ENCODE measurements at regions not wholly inside any gene's neighbourhood (a gene's known extent, or its start where the extent isn't known, plus 50 kb on each side); places are given as distances from the start of the nearest gene placed in this dataset.

DNA sequence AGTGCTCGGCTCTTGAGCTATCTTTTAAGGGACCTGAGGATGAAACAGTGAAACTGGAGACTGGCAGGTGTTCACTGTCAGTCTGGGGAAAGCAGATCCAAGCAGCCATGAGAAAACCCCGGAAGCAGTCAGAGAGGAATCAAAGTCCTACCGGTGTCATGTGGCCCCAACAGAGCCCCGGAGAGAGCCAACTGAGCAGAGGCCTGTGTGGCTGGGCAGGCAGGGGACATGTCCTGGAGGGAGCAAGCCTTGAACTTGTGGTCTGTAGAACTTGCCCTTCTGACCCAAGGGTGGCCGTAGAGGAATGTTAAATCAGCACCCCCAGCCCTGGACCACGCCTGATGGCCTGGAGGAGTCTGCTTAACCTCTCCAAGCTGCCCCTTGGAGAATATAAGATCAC, 113.7 kb upstream of the ZNF507 start:
- TF ChIP-seq ESRRA (IDR thresholded peaks at IDR 0.05; ENCODE audit: borderline replicate concordance, low read length) (no peak), RFX5 (IDR thresholded peaks at IDR 0.05) (no peak), CHD2 (IDR thresholded peaks at IDR 0.05; ENCODE audit: low read length, partially characterized antibody) (no peak), POLR2A (IDR thresholded peaks at IDR 0.05; ENCODE audit: low read length) (no peak)
- TF ChIP-seq, protein P1, sequence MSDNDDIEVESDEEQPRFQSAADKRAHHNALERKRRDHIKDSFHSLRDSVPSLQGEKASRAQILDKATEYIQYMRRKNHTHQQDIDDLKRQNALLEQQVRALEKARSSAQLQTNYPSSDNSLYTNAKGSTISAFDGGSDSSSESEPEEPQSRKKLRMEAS (IDR thresholded peaks at IDR 0.05): no peak

Data from A549 (cell line).